AG09309 (cell line): ENCODE measurements at regions not wholly inside any gene's neighbourhood (a gene's known extent, or its start where the extent isn't known, plus 50 kb on each side); places are given as distances from the start of the nearest gene placed in this dataset.

Experiments
- DNase-seq: peaks from one replicate; pipeline ENCODE4 v3.0.0-alpha.2; 2010; ENCODE audit warnings: low read depth
- H3K4me3 ChIP-seq: 2 replicates; pipeline ENCODE4 v1.5.1; 2011; ENCODE audit warnings: mild to moderate bottlenecking, low read depth, low read length, moderate library complexity; ENCODE audit not compliant: control insufficient read depth
- CTCF ChIP-seq: IDR thresholded peaks from 2 replicates; pipeline ENCODE4 v1.5.1; 2011; ENCODE audit warnings: mild to moderate bottlenecking, low read depth, low read length, inconsistent platforms; ENCODE audit not compliant: insufficient read depth, control insufficient read depth; ENCODE audit errors: missing control alignments

GRCh38 chr21:28737674-28738419 is 254.8 kb downstream of the LTN1 start:
- no peak overlapping the region for H3K4me3 ChIP-seq
- DNase-seq, result no peak
- no peak for TF ChIP-seq CTCF

DNA sequence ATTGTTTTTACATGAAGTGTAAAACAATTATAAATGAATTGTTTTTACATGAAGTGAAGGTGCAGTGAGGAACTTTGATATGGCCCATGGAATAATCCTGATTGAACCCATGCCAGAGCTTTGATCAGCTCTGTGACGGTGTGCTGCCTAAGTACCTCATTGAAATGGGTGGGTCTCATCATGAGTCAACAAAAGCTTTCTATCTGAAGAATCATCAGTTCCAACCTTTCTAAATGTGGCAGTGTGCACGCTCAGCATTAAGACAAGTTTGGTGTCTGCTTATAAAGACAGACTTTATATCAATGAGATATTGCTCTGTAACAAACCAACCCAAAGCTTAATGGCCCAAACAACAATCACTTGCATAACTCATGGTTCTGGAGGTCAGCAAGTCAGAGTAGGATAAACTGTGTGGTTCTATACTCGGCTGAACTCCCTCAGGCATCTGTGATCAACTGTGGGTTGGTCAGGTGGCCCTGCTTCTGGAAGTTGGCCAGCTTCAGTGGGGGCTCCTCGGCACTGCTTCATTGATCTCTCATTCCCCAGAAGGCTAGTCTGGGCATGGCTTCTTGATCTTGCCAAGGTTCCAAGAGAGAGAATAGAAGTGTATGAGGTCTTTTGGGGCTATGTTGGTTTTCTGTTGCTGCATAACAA is 258.0 kb downstream of the LTN1 start:
- no peak for TF ChIP-seq CTCF
- no peak overlapping the region for H3K4me3 ChIP-seq
- no peak for DNase-seq

DNA sequence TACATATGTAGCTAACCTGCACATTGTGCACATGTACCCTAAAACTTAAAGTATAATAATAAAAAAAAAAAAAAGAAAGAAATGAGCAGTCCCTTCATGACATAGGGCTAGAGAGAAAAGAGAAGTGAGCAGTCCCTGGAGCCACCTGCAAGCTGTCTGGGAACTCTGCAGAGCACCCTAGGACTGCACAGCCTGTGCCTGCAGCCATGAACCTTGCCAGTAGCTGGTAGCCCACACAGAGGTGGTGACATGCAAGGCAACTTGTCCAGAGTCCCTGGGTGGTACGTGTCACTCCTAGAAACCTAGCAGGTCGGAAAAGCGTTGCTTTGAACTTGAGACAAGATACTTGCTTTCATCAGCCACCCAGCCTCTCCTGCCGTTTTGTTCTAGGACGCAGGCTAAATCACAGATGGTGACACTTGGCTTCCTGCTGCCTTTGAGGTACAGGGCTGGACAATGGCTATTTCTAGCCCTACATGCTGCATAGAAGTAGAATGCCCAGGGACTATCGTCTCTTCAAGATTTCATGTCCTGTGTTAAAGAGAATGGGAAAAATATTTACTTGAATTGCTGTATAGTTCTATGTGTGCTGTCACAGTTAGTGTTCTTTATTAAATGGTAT is 260.9 kb downstream of the LTN1 start:
- no peak for TF ChIP-seq CTCF
- DNase-seq, result no peak

GRCh38 chr21:28729887-28730286 is 262.8 kb downstream of the LTN1 start:
- no peak for TF ChIP-seq CTCF
- no peak for DNase-seq
- no peak overlapping the region for H3K4me3 ChIP-seq

More for the DNA sequence above, 260.9 kb downstream of the LTN1 start:
- no peak overlapping the region for H3K4me3 ChIP-seq

GRCh38 chr21:28727809-28728208 is 264.9 kb downstream of the LTN1 start:
- DNase-seq, result no peak
- no peak for TF ChIP-seq CTCF
- no peak overlapping the region for H3K4me3 ChIP-seq

- no peak for DNase-seq
- H3K4me3 ChIP-seq, result no peak overlapping the region
- no peak for TF ChIP-seq CTCF
Observed at GRCh38 chr21:28725396-28725795, 267.3 kb downstream of the LTN1 start.
